BE2C (cell line): ENCODE measurements at regions not wholly inside any gene's neighbourhood (a gene's known extent, or its start where the extent isn't known, plus 50 kb on each side); places are given as distances from the start of the nearest gene placed in this dataset.

ENCODE experiments used
- DNase-seq: peaks from one replicate; pipeline ENCODE4 v3.0.0-alpha.2; 2020
- H3K27me3 ChIP-seq: fragments of 250-450 bp; sonication (Bioruptor Pico); 2 replicates; pipeline ENCODE4 v1.5.1; 2020; ENCODE audit warnings: mild to moderate bottlenecking
- H3K36me3 ChIP-seq: fragments of 250-450 bp; sonication (Bioruptor Pico); 2 replicates; pipeline ENCODE4 v1.5.1; 2020; ENCODE audit warnings: mild to moderate bottlenecking
- H3K4me1 ChIP-seq: fragments of 250-450 bp; sonication (Bioruptor Pico); 2 replicates; pipeline ENCODE4 v1.5.1; 2020
- H3K4me3 ChIP-seq: 2 replicates; pipeline ENCODE4 v1.5.1; 2011; ENCODE audit warnings: low read depth, low read length
- H3K9me3 ChIP-seq: fragments of 250-450 bp; sonication (Bioruptor Pico); 2 replicates; pipeline ENCODE4 v1.5.1; 2020
- TF ChIP-seq, protein P1 (sequence below): IDR thresholded peaks from 2 replicates; pipeline ENCODE4 v1.5.1; 2012; ENCODE audit warnings: mild to moderate bottlenecking, low read depth, low read length

DNA sequence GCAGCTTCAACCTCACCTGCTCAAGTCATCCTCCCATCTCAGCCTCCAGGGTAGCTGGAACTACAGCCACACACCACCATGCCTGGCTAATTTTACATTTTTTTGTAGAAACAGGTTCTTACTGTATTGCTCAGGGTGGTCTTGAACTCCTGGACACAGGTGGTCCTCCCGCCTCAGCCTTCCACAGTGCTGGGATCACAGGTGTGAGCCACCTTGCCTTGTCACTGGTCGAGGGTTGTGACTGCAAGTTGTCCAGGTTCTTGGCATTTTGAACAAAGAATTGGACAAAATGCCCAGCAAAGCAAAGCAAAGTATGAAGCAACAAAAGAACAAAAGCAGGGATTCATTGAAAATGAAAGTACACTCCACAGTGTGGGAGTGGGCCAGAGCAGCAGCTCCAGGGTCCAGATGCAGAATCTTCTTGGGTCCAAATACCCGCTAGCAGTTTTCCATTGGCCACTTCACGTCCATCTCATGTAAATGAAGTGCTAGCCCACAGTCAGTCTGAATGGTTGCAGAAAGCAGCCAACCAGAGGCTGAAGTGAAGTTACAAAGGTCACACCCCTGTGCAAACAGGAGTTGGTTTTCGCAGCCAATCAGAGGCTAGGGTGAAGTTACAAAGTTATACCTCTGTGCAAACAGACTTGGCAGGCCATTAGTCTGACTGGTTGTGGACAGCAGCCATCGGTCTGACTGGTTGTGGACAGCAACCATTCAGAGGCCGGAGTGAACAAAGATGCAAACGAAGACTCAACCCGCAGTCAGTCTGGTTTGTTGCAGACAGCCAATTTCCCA lies 109.5 kb upstream of the KIF26B start:
- Histone ChIP-seq H3K36me3 (no peaks in the 10 kb centered on the region; the same call in 1 of the 2 replicates), H3K27me3 (no peaks in the 10 kb centered on the region), H3K4me3 (no peak overlapping the region), H3K4me1 (peaks cover 21% of the 10 kb centered on the region), H3K9me3 (no peaks in the 10 kb centered on the region)
- TF ChIP-seq, protein P1, sequence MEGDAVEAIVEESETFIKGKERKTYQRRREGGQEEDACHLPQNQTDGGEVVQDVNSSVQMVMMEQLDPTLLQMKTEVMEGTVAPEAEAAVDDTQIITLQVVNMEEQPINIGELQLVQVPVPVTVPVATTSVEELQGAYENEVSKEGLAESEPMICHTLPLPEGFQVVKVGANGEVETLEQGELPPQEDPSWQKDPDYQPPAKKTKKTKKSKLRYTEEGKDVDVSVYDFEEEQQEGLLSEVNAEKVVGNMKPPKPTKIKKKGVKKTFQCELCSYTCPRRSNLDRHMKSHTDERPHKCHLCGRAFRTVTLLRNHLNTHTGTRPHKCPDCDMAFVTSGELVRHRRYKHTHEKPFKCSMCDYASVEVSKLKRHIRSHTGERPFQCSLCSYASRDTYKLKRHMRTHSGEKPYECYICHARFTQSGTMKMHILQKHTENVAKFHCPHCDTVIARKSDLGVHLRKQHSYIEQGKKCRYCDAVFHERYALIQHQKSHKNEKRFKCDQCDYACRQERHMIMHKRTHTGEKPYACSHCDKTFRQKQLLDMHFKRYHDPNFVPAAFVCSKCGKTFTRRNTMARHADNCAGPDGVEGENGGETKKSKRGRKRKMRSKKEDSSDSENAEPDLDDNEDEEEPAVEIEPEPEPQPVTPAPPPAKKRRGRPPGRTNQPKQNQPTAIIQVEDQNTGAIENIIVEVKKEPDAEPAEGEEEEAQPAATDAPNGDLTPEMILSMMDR: no peak
- no peak for DNase-seq

DNA sequence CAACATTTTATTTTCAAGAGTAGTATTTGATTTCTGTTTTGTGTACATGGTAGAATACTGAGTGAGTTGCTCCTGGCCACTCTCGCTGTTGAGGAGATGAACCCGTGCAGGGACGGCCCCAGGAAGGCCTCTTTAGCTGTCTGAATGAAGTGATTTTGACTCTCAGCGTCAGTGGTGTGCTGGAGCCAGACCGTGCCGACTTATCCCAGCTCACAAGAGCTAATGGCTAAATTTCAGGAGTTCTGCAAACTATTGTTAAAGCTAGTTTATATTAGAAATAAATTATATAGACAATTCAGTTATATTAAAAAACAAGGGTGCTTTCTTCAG lies 111.2 kb upstream of the KIF26B start:
- TF ChIP-seq, protein P1: no peak
- Histone ChIP-seq H3K36me3 (no peaks in the 10 kb centered on the region; the same call in 1 of the 2 replicates), H3K4me3 (no peak overlapping the region), H3K27me3 (no peaks in the 10 kb centered on the region), H3K4me1 (peaks cover 21% of the 10 kb centered on the region), H3K9me3 (no peaks in the 10 kb centered on the region)
- DNase-seq: no peak

DNA sequence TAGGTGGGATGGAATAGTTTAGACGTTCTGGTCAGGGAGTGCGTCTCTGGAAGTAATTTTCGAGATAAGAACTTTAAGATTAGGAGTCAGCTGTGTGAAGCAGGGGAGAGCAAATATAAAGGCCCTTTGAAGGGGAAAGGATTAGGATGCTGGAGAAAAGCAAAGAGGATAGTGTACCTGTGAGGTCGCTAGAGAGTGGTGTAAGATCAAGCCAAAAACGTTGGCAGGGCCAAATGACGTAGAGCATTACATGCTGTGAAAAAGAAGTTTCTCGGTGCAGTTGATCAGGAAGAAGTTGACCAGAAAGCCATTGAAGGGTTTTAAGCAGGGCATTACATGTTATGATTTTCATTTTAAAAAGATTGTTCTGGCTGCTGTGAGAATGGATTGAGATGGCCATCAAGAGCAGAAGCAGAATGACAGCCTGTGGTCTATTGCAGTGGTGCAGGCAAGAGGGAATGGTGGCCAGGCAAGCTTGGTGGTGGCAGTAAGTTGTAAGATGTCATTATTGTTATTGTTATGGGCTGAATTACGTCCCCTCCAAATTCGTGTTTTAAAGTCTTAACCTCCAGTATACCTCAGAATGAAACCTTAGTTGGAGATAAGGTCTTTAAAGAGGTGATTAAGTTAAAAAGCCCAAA lies 113.6 kb upstream of the KIF26B start:
- Histone ChIP-seq H3K4me1 (peaks cover 21% of the 10 kb centered on the region), H3K4me3 (no peak overlapping the region), H3K9me3 (no peaks in the 10 kb centered on the region), H3K36me3 (no peaks in the 10 kb centered on the region; the same call in 1 of the 2 replicates), H3K27me3 (no peaks in the 10 kb centered on the region)
- no peak for DNase-seq
- TF ChIP-seq, protein P1: peak; percentile 16

DNA sequence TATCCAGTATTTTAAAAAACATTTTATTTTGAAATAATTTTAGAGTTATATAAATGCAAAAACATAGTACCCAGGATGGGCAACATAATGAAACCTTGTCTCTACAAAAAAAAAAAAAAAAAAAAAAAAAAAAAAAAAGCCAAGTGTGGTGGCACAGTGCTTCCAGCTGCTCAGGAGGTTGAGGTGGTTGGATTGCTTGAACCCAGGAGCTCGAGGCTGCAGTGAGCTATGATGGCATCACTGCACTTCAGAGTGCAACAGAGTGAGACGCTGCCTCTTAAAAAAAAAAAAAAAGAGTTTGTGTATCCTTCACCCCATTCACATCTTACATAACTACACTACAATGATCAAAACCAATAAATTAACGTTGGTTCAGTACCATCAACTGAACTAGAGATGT lies 115.6 kb upstream of the KIF26B start:
- no peak overlapping the region for H3K4me3 ChIP-seq
- DNase-seq: no peak
- TF ChIP-seq, protein P1: no peak
- H3K27me3 ChIP-seq: no peaks in the 10 kb centered on the region
- no peaks in the 10 kb centered on the region; the same call in 1 of the 2 replicates for H3K36me3 ChIP-seq
- no peaks in the 10 kb centered on the region for H3K9me3 ChIP-seq
- H3K4me1 ChIP-seq: peaks cover 21% of the 10 kb centered on the region

DNA sequence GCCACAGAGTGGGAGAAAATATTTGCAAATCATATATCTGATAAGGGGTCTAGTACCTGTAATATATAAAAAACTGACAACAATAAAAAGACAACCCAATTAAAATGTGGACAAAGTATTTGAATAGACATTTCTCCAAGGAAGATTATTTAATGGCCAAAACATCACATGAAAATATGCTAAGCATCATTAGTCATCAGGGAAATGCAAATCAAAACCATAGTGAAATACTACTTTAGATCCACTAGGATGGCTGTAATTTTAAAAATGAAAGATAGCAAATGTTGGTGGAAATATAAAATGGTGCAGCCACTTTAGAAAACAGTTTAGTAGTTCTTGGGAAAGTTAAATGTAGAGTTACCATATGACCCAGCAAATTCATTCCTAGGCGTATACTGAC lies 118.7 kb upstream of the KIF26B start:
- no peak for DNase-seq
- Histone ChIP-seq H3K4me1 (peaks cover 3% of the 10 kb centered on the region; the same call in 1 of the 2 replicates), H3K27me3 (no peaks in the 10 kb centered on the region), H3K4me3 (no peak overlapping the region), H3K36me3 (no peaks in the 10 kb centered on the region), H3K9me3 (no peaks in the 10 kb centered on the region)
- TF ChIP-seq, protein P1: no peak

DNA sequence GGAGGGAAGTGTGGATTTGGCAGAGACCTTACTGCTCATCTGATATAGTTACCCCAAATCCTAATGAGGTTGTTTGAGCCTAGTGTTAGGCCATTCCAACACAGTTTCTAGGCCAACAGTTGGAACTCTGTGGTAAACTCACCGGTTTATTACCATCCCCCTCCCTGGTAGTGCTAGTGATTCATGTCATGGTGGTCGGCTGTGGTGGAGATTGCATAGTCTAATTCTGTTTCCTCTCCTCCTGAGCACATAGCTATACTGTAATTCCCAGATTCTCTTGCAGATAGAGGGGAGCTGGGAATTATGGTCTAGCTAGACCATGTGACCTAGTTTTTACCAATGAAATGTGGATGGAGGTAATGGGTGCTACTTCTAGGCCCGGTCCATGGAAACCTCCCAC lies 123.7 kb upstream of the KIF26B start:
- Histone ChIP-seq H3K9me3 (no peaks in the 10 kb centered on the region), H3K4me3 (no peak overlapping the region), H3K36me3 (no peaks in the 10 kb centered on the region), H3K27me3 (no peaks in the 10 kb centered on the region), H3K4me1 (peaks cover 3% of the 10 kb centered on the region; the same call in 1 of the 2 replicates)
- no peak for DNase-seq
- TF ChIP-seq, protein P1: no peak
